K562 (cell line): ENCODE measurements at regions not wholly inside any gene's neighbourhood (a gene's known extent, or its start where the extent isn't known, plus 50 kb on each side); places are given as distances from the start of the nearest gene placed in this dataset.

Source experiments
- CTCF ChIP-seq, 3 experiments: IDR thresholded peaks in 2 of 3; conservative IDR thresholded peaks in 1 of 3; 2 replicates each; pipeline ENCODE4 v1.5.1; 2011 to 2012; ENCODE audit warnings: low read length in 3 of 3, mild to moderate bottlenecking in 3 of 3, control low read depth in 2 of 3, improper control_type of control experiment in 1 of 3, inconsistent platforms in 1 of 3, low read depth in 1 of 3, mixed read lengths in 1 of 3, moderate library complexity in 1 of 3; ENCODE audit not compliant: insufficient read depth in 2 of 3
- REST ChIP-seq, 2 experiments: fragments of 450-650 bp; formaldehyde crosslinking in 1 of 2; IDR thresholded peaks; 2 replicates each; pipeline versions ENCODE4 v1.4.0 to v1.6.1; 2014 to 2020; ENCODE audit warnings: mild to moderate bottlenecking in 2 of 2, borderline replicate concordance in 1 of 2, low read depth in 1 of 2
- ZKSCAN8 ChIP-seq: fragments of 200-800 bp; sonication (Bioruptor generic); IDR thresholded peaks from 2 replicates; pipeline ENCODE4 v1.6.1; 2016; ENCODE audit warnings: missing genetic modification characterization, missing compliant biosample characterization

- TF ChIP-seq REST (IDR thresholded peaks at IDR 0.05; ENCODE audit: borderline replicate concordance) (no peak), REST (CRISPR knock-in tag; IDR thresholded peaks at IDR 0.05; ENCODE audit: low read depth) (no peak), CTCF (IDR thresholded peaks at IDR 0.05 in 2 of 3, conservative IDR thresholded peaks at IDR 0.05 in 1 of 3; ENCODE audit: insufficient read depth in 2 of 3, low read depth in 1 of 3, low read length in 3 of 3) (no peak), ZKSCAN8 (no peak)
Measured at GRCh38 chr13:34587576-34587975, 354.5 kb upstream of the NBEA start.
